Activated CD4-positive, alpha-beta memory T cell treated with anti-CD3 and anti-CD28 coated beads for 36 hours (primary cell): ENCODE measurements at regions not wholly inside any gene's neighbourhood (a gene's known extent, or its start where the extent isn't known, plus 50 kb on each side); places are given as distances from the start of the nearest gene placed in this dataset.

ENCODE experiments used
- CTCF ChIA-PET: fragments of 350-600 bp; sonication (Branson Sonifier 250); formaldehyde crosslinking; loops from one replicate; lab custom pipeline; 2021; ENCODE audit warnings: antibody characterized with exemption, inconsistent platforms; lab: Charles Lee
- POLR2A ChIA-PET: fragments of 350-600 bp; sonication (Branson Sonifier 250); formaldehyde crosslinking; loops from one replicate; lab custom pipeline; 2021; ENCODE audit warnings: antibody characterized with exemption; lab: Charles Lee
- DNase-seq: peaks from one replicate; pipeline ENCODE4 v3.0.0-alpha.2; 2020
- H3K27ac Mint-ChIP-seq: one replicate; pipeline ENCODE4 v1.8.0; 2021; ENCODE audit warnings: mixed read lengths
- H3K27me3 Mint-ChIP-seq: one replicate; pipeline ENCODE4 v1.8.0; 2021; ENCODE audit warnings: mixed read lengths
- H3K36me3 Mint-ChIP-seq: one replicate; pipeline ENCODE4 v1.8.0; 2021; ENCODE audit warnings: mixed read lengths
- H3K4me1 Mint-ChIP-seq: one replicate; pipeline ENCODE4 v1.8.0; 2021; ENCODE audit warnings: low read depth, mixed read lengths
- H3K4me3 Mint-ChIP-seq: one replicate; pipeline ENCODE4 v1.8.0; 2021; ENCODE audit warnings: mild to moderate bottlenecking, mixed read lengths
- H3K9me3 Mint-ChIP-seq: one replicate; pipeline ENCODE4 v1.8.0; 2021; ENCODE audit warnings: mixed read lengths
- intact Hi-C: fragments of 100-400 bp; cut with micrococcal nuclease; formaldehyde crosslinking; loops from one replicate; pipeline ENCODE4 v1.15.1; 2023

DNA sequence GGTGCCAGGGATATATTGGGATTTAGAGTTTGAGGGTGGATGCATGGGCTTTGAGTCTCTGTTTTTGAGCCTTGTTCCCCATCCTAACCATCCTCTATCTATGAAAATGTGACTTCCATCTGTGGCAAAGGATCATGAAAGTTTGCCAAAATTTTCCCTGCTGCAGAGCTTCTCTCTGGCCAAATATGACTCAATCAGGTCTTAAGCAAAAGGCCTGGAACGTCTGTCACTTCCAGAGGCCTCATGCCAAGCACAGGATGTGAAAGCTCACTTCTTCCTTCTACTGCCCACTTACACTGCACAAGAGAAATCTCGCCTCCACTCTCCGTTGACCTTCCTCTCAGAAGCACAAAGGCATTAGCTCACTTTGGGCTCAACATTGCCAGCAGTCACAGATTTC, 696.9 kb upstream of the NRP1 start:
- intact Hi-C loops, result no loop called here
- Mint-ChIP-seq H3K27ac (no peak overlapping the region), H3K4me3 (no peak overlapping the region), H3K9me3 (no peaks in the 10 kb centered on the region), H3K36me3 (no peaks in the 10 kb centered on the region), H3K27me3 (no peaks in the 10 kb centered on the region), H3K4me1 (no peaks in the 10 kb centered on the region)
- CTCF ChIA-PET, result interaction anchor here (0.6 kb wide), 1 partner anchor 74 kb away, joined by 4 read pairs; no protein-coding TSS in a partner anchor
- DNase-seq, result no peak
- POLR2A ChIA-PET, result no interaction called here

DNA sequence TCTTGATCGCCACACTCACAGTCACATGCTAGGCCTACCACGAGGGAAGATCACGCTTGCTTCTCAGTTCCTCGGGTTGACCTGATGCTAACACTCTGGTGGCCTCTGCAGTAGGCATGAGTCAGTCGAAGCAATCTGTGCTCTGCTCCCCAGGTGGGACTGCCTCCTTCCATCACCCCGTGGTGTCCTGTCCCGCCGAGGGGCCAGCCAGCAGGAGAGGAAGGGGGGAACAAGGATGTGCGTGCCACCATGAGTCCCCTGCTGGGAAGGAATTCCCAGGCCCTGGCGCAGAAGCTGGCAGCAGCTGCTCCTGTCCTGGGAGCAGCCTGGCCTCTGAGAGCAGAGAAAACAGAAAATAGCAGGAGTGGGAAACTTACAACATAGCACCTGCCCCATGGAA, 695.0 kb upstream of the NRP1 start:
- DNase-seq, result no peak
- H3K36me3 Mint-ChIP-seq, result no peaks in the 10 kb centered on the region
- H3K27me3 Mint-ChIP-seq, result no peaks in the 10 kb centered on the region
- H3K4me1 Mint-ChIP-seq, result no peaks in the 10 kb centered on the region
- intact Hi-C loops, result no loop called here
- H3K9me3 Mint-ChIP-seq, result no peaks in the 10 kb centered on the region
- POLR2A ChIA-PET, result no interaction called here
- no peak overlapping the region for H3K27ac Mint-ChIP-seq
- no peak overlapping the region for H3K4me3 Mint-ChIP-seq
- CTCF ChIA-PET, result no interaction called here

DNA sequence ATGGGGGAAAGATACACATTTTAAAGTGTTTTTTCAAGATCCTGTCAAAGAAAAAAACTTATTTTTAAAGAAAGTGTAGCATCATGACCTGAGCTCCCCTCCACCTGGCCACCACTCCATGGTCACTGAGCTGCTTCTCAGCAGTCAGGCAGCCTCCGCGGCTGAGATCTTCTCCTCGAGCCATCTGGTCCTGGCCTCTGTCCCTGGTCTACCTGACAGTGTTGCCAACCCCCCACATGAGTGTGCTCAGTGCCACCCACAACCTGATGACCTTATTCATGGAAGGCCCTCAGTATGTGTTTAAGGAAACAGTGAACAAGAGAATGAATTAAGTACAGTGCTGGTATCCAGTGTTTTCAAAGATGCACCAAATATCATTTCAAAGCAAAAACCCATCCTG, 694.5 kb upstream of the NRP1 start:
- no peak overlapping the region for H3K4me3 Mint-ChIP-seq
- CTCF ChIA-PET, result no interaction called here

DNA sequence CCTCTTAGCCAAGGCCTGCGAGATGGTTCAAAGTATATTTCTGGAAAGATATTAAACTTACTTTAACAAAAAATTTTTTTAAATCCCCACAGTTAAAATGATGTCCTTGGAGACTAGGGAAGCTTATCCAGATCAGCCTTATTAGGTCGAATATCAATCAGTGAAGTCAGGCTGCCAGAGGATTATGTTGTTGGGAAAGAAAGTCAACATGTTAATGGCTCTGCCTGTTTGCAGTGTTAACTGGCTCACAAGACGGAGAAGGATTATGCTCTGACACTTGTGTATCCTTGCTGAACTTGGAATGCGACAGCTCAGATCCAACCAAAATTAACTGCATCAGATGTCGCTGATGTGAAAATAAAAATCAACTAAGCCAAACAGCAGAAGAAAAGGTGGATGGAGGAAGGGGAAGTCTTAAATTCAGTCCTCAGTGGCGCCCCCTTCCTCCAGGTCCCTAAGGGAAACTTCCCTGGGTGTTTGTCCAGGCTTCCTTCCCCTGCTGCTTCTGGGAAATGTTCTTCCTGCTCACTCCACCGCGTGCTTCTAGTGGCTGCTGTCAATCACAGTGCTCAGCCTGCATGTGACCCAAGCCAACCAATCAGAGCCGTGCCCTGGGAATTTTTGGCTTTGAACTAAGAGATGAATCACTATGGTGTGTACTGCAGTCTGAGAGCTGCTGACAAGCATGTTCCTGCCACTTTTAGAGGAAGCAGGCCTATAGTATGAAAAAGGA, 690.4 kb upstream of the NRP1 start:
- intact Hi-C loops, result no loop called here
- Mint-ChIP-seq H3K27me3 (no peaks in the 10 kb centered on the region), H3K36me3 (no peaks in the 10 kb centered on the region), H3K27ac (no peak overlapping the region), H3K4me1 (no peaks in the 10 kb centered on the region), H3K9me3 (no peaks in the 10 kb centered on the region), H3K4me3 (no peak overlapping the region)
- ChIA-PET POLR2A (no interaction called here), CTCF (no interaction called here)
- DNase-seq, result peak; percentile 12

More for the DNA sequence above, 694.5 kb upstream of the NRP1 start:
- Mint-ChIP-seq H3K27me3 (no peaks in the 10 kb centered on the region), H3K27ac (no peak overlapping the region), H3K9me3 (no peaks in the 10 kb centered on the region), H3K36me3 (no peaks in the 10 kb centered on the region), H3K4me1 (no peaks in the 10 kb centered on the region)
- intact Hi-C loops, result no loop called here
- POLR2A ChIA-PET, result no interaction called here
- DNase-seq, result no peak

DNA sequence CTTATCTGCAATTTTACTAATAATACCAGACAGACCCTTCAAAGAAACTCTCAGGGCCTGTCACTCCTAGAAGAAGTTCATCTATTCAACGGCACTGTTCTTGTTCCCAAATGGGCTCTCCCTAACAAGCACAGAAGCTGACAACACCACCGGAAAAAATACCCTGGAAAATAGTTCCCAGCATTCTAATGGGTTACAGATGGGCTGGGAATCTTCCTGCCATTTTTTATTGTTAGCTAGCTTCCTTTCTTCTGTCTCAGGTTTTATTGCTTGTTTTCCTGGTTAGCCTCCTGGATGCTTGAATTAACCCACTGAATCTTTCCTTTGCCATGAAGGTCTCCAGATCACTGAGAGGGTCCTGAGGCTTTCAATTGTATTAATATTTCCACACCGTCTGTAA, 689.8 kb upstream of the NRP1 start:
- Mint-ChIP-seq H3K27ac (no peak overlapping the region), H3K4me1 (no peaks in the 10 kb centered on the region), H3K4me3 (no peak overlapping the region), H3K36me3 (no peaks in the 10 kb centered on the region), H3K27me3 (no peaks in the 10 kb centered on the region), H3K9me3 (no peaks in the 10 kb centered on the region)
- DNase-seq, result no peak
- ChIA-PET POLR2A (no interaction called here), CTCF (no interaction called here)
- intact Hi-C loops, result no loop called here

DNA sequence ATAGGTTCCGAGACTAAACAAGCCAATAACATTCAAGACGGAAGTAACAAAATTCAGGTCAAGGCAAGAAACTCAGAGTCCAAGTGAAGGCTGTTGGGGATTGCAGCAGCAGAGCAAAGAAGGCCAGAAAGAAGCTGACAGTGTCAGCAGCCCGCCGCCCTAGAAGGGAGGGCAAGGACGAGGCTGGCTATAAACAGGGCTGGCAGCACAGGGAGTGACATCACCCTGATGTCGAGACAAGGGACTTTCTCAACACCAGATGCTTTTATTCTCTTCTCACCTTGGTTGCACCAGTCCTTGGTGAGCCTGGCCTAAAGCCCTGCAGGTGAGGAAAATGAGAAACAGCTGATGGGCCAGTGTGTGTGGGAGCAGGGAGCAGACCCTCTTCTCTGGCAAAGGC, 687.7 kb upstream of the NRP1 start:
- no peak for DNase-seq
- H3K4me3 Mint-ChIP-seq, result no peak overlapping the region
- no peaks in the 10 kb centered on the region for H3K4me1 Mint-ChIP-seq
- no peaks in the 10 kb centered on the region for H3K36me3 Mint-ChIP-seq
- POLR2A ChIA-PET, result no interaction called here
- intact Hi-C loops, result no loop called here
- no peaks in the 10 kb centered on the region for H3K9me3 Mint-ChIP-seq
- CTCF ChIA-PET, result no interaction called here
- H3K27ac Mint-ChIP-seq, result no peak overlapping the region
- H3K27me3 Mint-ChIP-seq, result no peaks in the 10 kb centered on the region

DNA sequence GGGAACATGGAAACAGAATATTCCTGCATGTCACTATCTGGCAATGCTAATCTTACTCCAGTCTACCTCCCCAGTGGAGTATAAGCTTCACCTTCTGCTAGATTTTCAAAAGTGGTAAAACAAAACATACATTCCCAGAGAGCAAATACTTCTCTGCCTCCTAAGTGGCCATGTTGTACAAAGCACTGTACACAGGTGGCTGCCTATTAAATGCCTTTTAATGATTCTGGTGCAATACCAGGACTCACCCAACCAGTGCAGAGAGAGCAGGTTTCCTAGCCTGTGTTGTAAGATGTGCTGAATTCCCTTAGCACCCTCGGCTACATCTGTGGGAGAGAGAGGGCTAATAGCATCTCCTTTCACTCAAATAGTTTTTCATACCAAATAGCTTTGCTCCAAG, 684.3 kb upstream of the NRP1 start:
- ChIA-PET CTCF (interaction anchor here (1.6 kb wide), 1 partner anchor 619 kb away, joined by 5 read pairs; no protein-coding TSS in a partner anchor), POLR2A (no interaction called here)
- intact Hi-C loops, result no loop called here
- Mint-ChIP-seq H3K36me3 (no peaks in the 10 kb centered on the region), H3K9me3 (no peaks in the 10 kb centered on the region), H3K4me3 (no peak overlapping the region), H3K4me1 (no peaks in the 10 kb centered on the region), H3K27me3 (peaks cover 4% of the 10 kb centered on the region), H3K27ac (no peak overlapping the region)
- no peak for DNase-seq

DNA sequence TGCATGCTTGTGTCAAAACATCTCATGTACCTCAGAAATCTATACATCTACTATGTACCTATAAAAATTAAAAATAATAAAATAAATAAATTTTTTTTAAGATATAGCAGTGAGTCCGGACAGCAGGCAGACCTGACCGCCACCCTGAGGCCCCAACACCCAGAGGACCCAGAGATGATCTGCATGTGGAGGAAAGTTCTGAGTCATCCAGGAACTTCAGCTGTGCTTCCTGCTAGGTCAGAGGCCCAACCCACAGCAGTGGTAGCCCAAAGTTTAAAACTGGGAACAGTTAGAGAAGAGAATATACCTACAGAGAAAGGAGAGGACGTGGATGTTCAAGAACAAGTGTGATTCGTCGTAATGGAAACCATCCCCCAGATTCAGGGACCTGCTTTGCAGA, 683.7 kb upstream of the NRP1 start:
- CTCF ChIA-PET, result no interaction called here
- no peaks in the 10 kb centered on the region for H3K4me1 Mint-ChIP-seq
- no peak overlapping the region for H3K27ac Mint-ChIP-seq
- POLR2A ChIA-PET, result no interaction called here
- H3K36me3 Mint-ChIP-seq, result no peaks in the 10 kb centered on the region
- intact Hi-C loops, result no loop called here
- no peak for DNase-seq
- H3K4me3 Mint-ChIP-seq, result no peak overlapping the region
- H3K9me3 Mint-ChIP-seq, result no peaks in the 10 kb centered on the region
- H3K27me3 Mint-ChIP-seq, result peaks cover 4% of the 10 kb centered on the region

DNA sequence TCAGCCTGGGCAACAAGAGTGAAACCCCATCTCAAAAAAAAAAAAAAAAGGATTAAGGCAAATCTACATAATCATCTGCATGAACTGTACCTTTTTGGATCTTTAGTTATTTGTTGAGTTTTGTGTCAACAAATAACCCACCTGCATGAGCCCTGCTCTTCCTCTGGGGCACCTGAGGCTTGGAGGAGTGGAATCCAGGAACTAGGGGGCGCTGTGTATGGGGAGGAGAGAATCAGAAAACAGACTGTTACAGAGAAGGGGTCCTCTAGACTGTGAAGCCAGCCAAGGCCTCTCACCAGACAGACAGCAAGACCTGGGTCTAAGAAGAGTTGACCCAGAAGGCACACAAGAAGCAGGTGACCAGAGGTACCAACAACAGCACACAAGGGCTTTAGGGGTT, 682.8 kb upstream of the NRP1 start:
- ChIA-PET POLR2A (no interaction called here), CTCF (no interaction called here)
- DNase-seq, result no peak
- no peaks in the 10 kb centered on the region for H3K4me1 Mint-ChIP-seq
- H3K36me3 Mint-ChIP-seq, result no peaks in the 10 kb centered on the region
- H3K27me3 Mint-ChIP-seq, result peaks cover 4% of the 10 kb centered on the region
- no peaks in the 10 kb centered on the region for H3K9me3 Mint-ChIP-seq
- intact Hi-C loops, result no loop called here
- no peak overlapping the region for H3K27ac Mint-ChIP-seq
- no peak overlapping the region for H3K4me3 Mint-ChIP-seq

DNA sequence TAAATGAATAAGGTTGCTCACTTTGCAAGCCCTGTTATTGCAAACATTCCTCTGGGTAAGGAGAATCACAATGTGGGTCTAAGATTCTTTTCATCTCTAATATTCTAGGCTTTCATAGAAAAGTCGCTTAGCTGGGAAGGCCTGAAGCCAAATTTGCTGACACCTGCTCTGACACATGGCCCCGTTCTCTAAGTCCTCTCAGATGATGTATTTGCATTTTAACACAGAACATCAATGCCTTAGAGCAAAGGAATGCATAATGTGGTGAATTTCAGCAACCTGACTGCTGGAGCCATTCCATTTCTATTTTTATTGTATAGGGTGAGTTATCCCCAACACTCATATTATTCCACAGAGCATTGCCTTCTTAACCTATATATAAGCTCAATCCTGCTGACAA, 682.1 kb upstream of the NRP1 start:
- no peaks in the 10 kb centered on the region for H3K36me3 Mint-ChIP-seq
- ChIA-PET CTCF (no interaction called here), POLR2A (no interaction called here)
- intact Hi-C loops, result no loop called here
- peaks cover 6% of the 10 kb centered on the region for H3K27me3 Mint-ChIP-seq
- H3K4me1 Mint-ChIP-seq, result no peaks in the 10 kb centered on the region
- H3K9me3 Mint-ChIP-seq, result no peaks in the 10 kb centered on the region
- DNase-seq, result no peak
- no peak overlapping the region for H3K27ac Mint-ChIP-seq
- no peak overlapping the region for H3K4me3 Mint-ChIP-seq

DNA sequence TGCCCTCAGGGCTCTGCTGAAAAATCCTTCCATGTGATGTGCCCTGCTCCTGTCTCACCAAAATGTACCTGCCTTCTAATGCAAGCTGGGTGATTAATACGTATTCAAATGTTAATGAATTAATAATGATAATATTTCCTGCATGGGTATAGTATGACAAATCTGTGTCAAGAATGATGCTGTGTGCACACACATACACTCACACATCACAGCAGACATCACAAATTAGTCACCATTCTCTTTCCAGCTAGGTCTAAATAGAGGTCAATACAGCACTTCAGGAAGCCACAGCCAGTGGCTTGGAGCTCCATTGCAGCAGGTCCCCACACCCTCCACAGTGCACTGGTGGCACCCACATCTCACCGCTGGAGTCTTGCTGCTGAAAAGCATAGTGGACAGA, 681.2 kb upstream of the NRP1 start:
- DNase-seq, result no peak
- CTCF ChIA-PET, result no interaction called here
- Mint-ChIP-seq H3K27me3 (peaks cover 6% of the 10 kb centered on the region), H3K27ac (no peak overlapping the region), H3K4me3 (no peak overlapping the region), H3K9me3 (no peaks in the 10 kb centered on the region), H3K36me3 (no peaks in the 10 kb centered on the region), H3K4me1 (no peaks in the 10 kb centered on the region)
- intact Hi-C loops, result no loop called here
- POLR2A ChIA-PET, result no interaction called here

DNA sequence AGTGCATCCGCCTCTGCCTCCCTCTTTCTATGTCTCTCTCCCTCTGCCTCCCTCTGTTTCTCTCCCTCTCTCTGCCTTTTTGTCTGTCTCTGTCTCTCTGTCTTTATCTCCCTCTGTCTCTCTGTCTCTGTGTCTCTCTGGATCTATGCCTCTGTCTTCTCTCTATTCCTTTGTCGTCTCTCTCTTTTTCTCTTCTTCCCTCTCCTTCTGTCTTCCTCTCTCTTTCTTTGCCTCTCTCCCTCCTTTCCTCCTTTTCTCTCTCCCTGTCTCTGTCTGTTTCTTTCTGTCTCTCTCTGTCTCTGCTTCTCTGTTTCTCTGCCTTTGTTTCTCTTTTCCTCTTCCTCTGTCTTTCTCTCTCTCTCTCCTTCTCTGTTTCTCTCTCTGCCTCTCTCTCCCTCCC, 678.8 kb upstream of the NRP1 start:
- Mint-ChIP-seq H3K9me3 (no peaks in the 10 kb centered on the region), H3K4me3 (no peak overlapping the region), H3K4me1 (no peaks in the 10 kb centered on the region), H3K27me3 (peaks cover 8% of the 10 kb centered on the region), H3K36me3 (no peaks in the 10 kb centered on the region), H3K27ac (no peak overlapping the region)
- no peak for DNase-seq
- POLR2A ChIA-PET, result no interaction called here
- CTCF ChIA-PET, result no interaction called here
- intact Hi-C loops, result no loop called here

DNA sequence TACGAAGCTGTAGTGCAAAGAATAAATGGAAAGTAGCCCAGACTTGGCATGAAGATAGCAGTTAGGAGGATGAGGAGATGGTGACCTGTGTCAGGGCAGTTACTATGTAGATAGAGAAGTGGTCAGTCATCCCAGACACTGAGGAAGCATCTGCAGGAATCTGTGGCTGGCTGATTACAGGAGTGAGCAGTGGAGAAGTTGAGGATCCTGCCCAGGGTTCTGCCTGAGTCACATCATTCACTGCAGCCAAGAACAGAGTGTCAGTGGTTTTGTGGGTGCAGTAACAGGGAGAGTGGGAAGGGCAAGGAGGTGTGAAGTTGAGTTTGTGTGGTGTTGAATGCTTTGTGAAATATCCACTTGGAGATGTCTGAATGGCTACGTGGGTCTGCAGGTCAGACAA, 676.4 kb upstream of the NRP1 start:
- no peaks in the 10 kb centered on the region for H3K36me3 Mint-ChIP-seq
- H3K9me3 Mint-ChIP-seq, result no peaks in the 10 kb centered on the region
- peaks cover 6% of the 10 kb centered on the region for H3K27me3 Mint-ChIP-seq
- H3K4me3 Mint-ChIP-seq, result no peak overlapping the region
- DNase-seq, result no peak
- ChIA-PET POLR2A (interaction anchor here (1.1 kb wide), 1 partner anchor 10 kb away, joined by 3 read pairs; no protein-coding TSS in a partner anchor), CTCF (no interaction called here)
- no peak overlapping the region for H3K27ac Mint-ChIP-seq
- H3K4me1 Mint-ChIP-seq, result no peaks in the 10 kb centered on the region
- intact Hi-C loops, result no loop called here
